Loucy (cell line): ENCODE measurements at regions not wholly inside any gene's neighbourhood (a gene's known extent, or its start where the extent isn't known, plus 50 kb on each side); places are given as distances from the start of the nearest gene placed in this dataset.

Experiments used
- H2AFZ ChIP-seq: fragments of 200-600 bp; sonication (generic); 2 replicates; pipeline ENCODE4 v1.6.0; 2016; ENCODE audit warnings: antibody characterized with exemption, mild to moderate bottlenecking, low read length, moderate library complexity
- H3F3A ChIP-seq: fragments of 200-600 bp; 2 replicates; pipeline ENCODE4 v1.6.0; 2016; ENCODE audit warnings: antibody characterized with exemption, low read depth, mild to moderate bottlenecking
- H3K27me3 ChIP-seq: fragments of 200-600 bp; sonication (generic); 2 replicates; pipeline ENCODE4 v1.6.1; 2014; ENCODE audit warnings: low read length, mild to moderate bottlenecking; ENCODE audit not compliant: insufficient read depth, poor library complexity, severe bottlenecking
- H3K36me3 ChIP-seq: fragments of 200-600 bp; sonication (generic); 2 replicates; pipeline ENCODE4 v1.6.1; 2016; ENCODE audit warnings: low read length; ENCODE audit not compliant: insufficient read depth
- H3K4me1 ChIP-seq: fragments of 200-600 bp; sonication (generic); 2 replicates; pipeline ENCODE4 v1.5.1; 2014; ENCODE audit warnings: low read length, mild to moderate bottlenecking; ENCODE audit not compliant: insufficient read depth, poor library complexity, severe bottlenecking
- H3K4me2 ChIP-seq: fragments of 200-600 bp; sonication (generic); 2 replicates; pipeline ENCODE4 v1.6.0; 2014; ENCODE audit warnings: antibody characterized with exemption, low read length, low read depth, mild to moderate bottlenecking; ENCODE audit not compliant: poor library complexity, severe bottlenecking
- H3K4me3 ChIP-seq: fragments of 200-600 bp; sonication (generic); 2 replicates; pipeline ENCODE4 v1.5.1; 2014; ENCODE audit warnings: low read length, mild to moderate bottlenecking, mixed read lengths; ENCODE audit not compliant: poor library complexity, severe bottlenecking
- H3K79me2 ChIP-seq: fragments of 200-600 bp; sonication (generic); 2 replicates; pipeline ENCODE4 v1.6.1; 2014; ENCODE audit warnings: low read length; ENCODE audit not compliant: insufficient read depth
- H3K9ac ChIP-seq: fragments of 200-600 bp; sonication (generic); 2 replicates; pipeline ENCODE4 v1.6.0; 2014; ENCODE audit warnings: mild to moderate bottlenecking, low read depth, low read length, moderate library complexity; ENCODE audit not compliant: poor library complexity, severe bottlenecking
- H3K9me2 ChIP-seq: fragments of 200-600 bp; sonication (generic); replicated peaks from 2 replicates; pipeline ENCODE4 v1.6.1; 2016; ENCODE audit warnings: low read depth, low read length, mixed read lengths
- H3K9me3 ChIP-seq: fragments of 200-600 bp; sonication (generic); 2 replicates; pipeline ENCODE4 v1.6.1; 2014; ENCODE audit warnings: mild to moderate bottlenecking, antibody characterized with exemption, low read length, low read depth; ENCODE audit not compliant: insufficient read depth
- H4K20me1 ChIP-seq: fragments of 200-600 bp; sonication (generic); 2 replicates; pipeline ENCODE4 v1.6.0; 2014; ENCODE audit warnings: antibody characterized with exemption, low read length, mild to moderate bottlenecking; ENCODE audit not compliant: insufficient read depth, poor library complexity, severe bottlenecking
- EZH2phosphoT487 ChIP-seq: fragments of 200-600 bp; IDR thresholded peaks from 2 replicates; pipeline ENCODE4 v1.6.1; 2018; ENCODE audit warnings: antibody characterized with exemption, mild to moderate bottlenecking, moderate library complexity, borderline replicate concordance
- TF ChIP-seq, protein P1 (sequence below): fragments of 200-600 bp; sonication (generic); conservative IDR thresholded peaks from 2 replicates; pipeline ENCODE4 v1.5.1; 2014; ENCODE audit warnings: mild to moderate bottlenecking, antibody characterized with exemption, low read length

DNA sequence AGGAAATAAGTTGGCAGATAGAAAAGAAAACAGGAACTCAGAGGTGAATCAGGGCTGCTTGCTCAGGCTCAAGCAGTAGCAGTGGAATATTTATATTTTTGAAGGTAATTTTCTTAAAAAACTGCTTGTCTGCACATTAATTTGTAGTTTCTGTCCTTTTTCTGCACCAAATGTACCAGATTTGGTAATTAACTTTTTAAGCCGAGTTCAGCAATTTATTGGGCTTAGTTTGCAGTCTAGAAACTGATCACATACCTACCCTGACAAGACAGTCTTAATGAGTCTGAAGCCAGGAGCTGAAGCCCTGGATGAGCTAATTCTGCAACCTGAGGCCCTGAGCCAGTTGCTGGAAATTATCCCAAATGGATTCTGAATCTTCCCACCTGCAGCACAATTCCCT lies 647.0 kb downstream of the TDRD15 start:
- Histone ChIP-seq H3K9me2 (no peaks in the 10 kb centered on the region), H2AFZ (no peak overlapping the region), H3K4me2 (no peak overlapping the region)

DNA sequence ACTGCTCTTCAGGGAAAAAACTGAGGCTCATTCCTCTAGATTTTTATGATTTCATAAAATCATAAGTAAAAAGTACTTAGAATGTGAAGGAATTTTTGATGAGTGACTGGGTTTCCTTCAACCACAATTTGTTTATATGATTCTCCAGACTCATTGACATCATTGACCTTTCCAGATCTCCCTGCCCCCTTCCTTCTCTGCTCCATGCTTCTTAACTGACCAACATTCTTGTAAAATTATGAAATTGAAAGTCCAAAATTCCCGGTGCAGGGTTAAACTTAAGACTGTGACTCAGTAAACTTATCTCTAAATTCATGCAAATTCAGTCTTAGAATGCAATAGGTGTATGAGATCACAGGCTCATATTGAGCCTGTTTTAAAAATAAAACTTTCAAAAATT lies 648.9 kb downstream of the TDRD15 start:
- TF ChIP-seq, protein P1, sequence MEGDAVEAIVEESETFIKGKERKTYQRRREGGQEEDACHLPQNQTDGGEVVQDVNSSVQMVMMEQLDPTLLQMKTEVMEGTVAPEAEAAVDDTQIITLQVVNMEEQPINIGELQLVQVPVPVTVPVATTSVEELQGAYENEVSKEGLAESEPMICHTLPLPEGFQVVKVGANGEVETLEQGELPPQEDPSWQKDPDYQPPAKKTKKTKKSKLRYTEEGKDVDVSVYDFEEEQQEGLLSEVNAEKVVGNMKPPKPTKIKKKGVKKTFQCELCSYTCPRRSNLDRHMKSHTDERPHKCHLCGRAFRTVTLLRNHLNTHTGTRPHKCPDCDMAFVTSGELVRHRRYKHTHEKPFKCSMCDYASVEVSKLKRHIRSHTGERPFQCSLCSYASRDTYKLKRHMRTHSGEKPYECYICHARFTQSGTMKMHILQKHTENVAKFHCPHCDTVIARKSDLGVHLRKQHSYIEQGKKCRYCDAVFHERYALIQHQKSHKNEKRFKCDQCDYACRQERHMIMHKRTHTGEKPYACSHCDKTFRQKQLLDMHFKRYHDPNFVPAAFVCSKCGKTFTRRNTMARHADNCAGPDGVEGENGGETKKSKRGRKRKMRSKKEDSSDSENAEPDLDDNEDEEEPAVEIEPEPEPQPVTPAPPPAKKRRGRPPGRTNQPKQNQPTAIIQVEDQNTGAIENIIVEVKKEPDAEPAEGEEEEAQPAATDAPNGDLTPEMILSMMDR: no peak
- no peak for TF ChIP-seq EZH2phosphoT487
- no peaks in the 10 kb centered on the region for H3K79me2 ChIP-seq
- H3K9me2 ChIP-seq: no peaks in the 10 kb centered on the region
- H3K27me3 ChIP-seq: no peaks in the 10 kb centered on the region
- no peak overlapping the region for H2AFZ ChIP-seq
- no peaks in the 10 kb centered on the region for H3K36me3 ChIP-seq
- H3F3A ChIP-seq: no peaks in the 10 kb centered on the region
- H3K4me3 ChIP-seq: no peak overlapping the region
- H3K4me1 ChIP-seq: no peaks in the 10 kb centered on the region
- H3K9me3 ChIP-seq: no peaks in the 10 kb centered on the region
- H3K9ac ChIP-seq: no peak overlapping the region
- H3K4me2 ChIP-seq: no peak overlapping the region
- H4K20me1 ChIP-seq: no peaks in the 10 kb centered on the region

More for the DNA sequence above, 647.0 kb downstream of the TDRD15 start:
- no peaks in the 10 kb centered on the region for H3K9me3 ChIP-seq
- no peaks in the 10 kb centered on the region for H3K79me2 ChIP-seq
- no peaks in the 10 kb centered on the region for H3K27me3 ChIP-seq
- no peaks in the 10 kb centered on the region for H3K36me3 ChIP-seq
- H4K20me1 ChIP-seq: no peaks in the 10 kb centered on the region
- H3K4me1 ChIP-seq: no peaks in the 10 kb centered on the region
- no peaks in the 10 kb centered on the region for H3F3A ChIP-seq
- TF ChIP-seq, protein P1: no peak
- no peak for TF ChIP-seq EZH2phosphoT487
- H3K9ac ChIP-seq: no peak overlapping the region
- no peak overlapping the region for H3K4me3 ChIP-seq

GRCh38 chr2:21773168-21773567 lies 649.4 kb downstream of the TDRD15 start:
- no peaks in the 10 kb centered on the region for H3K79me2 ChIP-seq
- H3K4me3 ChIP-seq: no peak overlapping the region
- H3K4me1 ChIP-seq: no peaks in the 10 kb centered on the region
- no peaks in the 10 kb centered on the region for H3K9me3 ChIP-seq
- no peak overlapping the region for H2AFZ ChIP-seq
- no peaks in the 10 kb centered on the region for H4K20me1 ChIP-seq
- no peak overlapping the region for H3K9ac ChIP-seq
- H3K4me2 ChIP-seq: no peak overlapping the region
- no peaks in the 10 kb centered on the region for H3K36me3 ChIP-seq
- no peaks in the 10 kb centered on the region for H3F3A ChIP-seq
- no peaks in the 10 kb centered on the region for H3K9me2 ChIP-seq
- H3K27me3 ChIP-seq: no peaks in the 10 kb centered on the region
- TF ChIP-seq, protein P1: no peak
- TF ChIP-seq EZH2phosphoT487: no peak
